ELR (cell line): ENCODE measurements at regions not wholly inside any gene's neighbourhood (a gene's known extent, or its start where the extent isn't known, plus 50 kb on each side); places are given as distances from the start of the nearest gene placed in this dataset.

Experiments
- DNase-seq: peaks from one replicate; pipeline ENCODE4 v3.0.0-alpha.2; 2015; ENCODE audit warnings: low read depth

GRCh38 chr3:117404141-117404540, 694.6 kb downstream of the TUSC7 start:
- no peak for DNase-seq

- DNase-seq = no peak
These were observed 695.2 kb downstream of the TUSC7 start for GRCh38 chr3:117404730-117405129.

- no peak for DNase-seq
These were observed 695.8 kb downstream of the TUSC7 start for GRCh38 chr3:117405359-117405758.

- peak; percentile 17 for DNase-seq
These were observed 697.7 kb downstream of the TUSC7 start for GRCh38 chr3:117407317-117407716.

GRCh38 chr3:117408811-117409210, 699.2 kb downstream of the TUSC7 start:
- DNase-seq = peak; percentile 15

- DNase-seq = no peak
These were observed 699.7 kb downstream of the TUSC7 start for GRCh38 chr3:117409256-117409655.

GRCh38 chr3:117409701-117410459, 700.3 kb downstream of the TUSC7 start:
- no peak for DNase-seq

GRCh38 chr3:117411971-117412370, 702.4 kb downstream of the TUSC7 start:
- no peak for DNase-seq

- DNase-seq = no peak
These were observed 707.8 kb downstream of the TUSC7 start for GRCh38 chr3:117417411-117417810.

GRCh38 chr3:117427081-117427480, 717.5 kb downstream of the TUSC7 start:
- no peak for DNase-seq

- DNase-seq = no peak
These were observed 723.8 kb downstream of the TUSC7 start for GRCh38 chr3:117433427-117433826.

GRCh38 chr3:117434661-117435412, 725.3 kb downstream of the TUSC7 start:
- DNase-seq = no peak

GRCh38 chr3:117435506-117435905, 725.9 kb downstream of the TUSC7 start:
- no peak for DNase-seq

- peak; percentile 1 for DNase-seq
These were observed 730.2 kb downstream of the TUSC7 start for GRCh38 chr3:117439812-117440211.

GRCh38 chr3:117441851-117442250, 732.3 kb downstream of the TUSC7 start:
- no peak for DNase-seq

GRCh38 chr3:117442566-117442965, 733.0 kb downstream of the TUSC7 start:
- DNase-seq = no peak

GRCh38 chr3:117443014-117443413, 733.4 kb downstream of the TUSC7 start:
- no peak for DNase-seq

GRCh38 chr3:117444175-117444574, 734.6 kb downstream of the TUSC7 start:
- DNase-seq = no peak

GRCh38 chr3:117447419-117447818, 737.8 kb downstream of the TUSC7 start:
- no peak for DNase-seq

GRCh38 chr3:117450026-117450425, 740.4 kb downstream of the TUSC7 start:
- DNase-seq = no peak

GRCh38 chr3:117454254-117454653, 744.7 kb downstream of the TUSC7 start:
- no peak for DNase-seq

- no peak for DNase-seq
These were observed 745.3 kb downstream of the TUSC7 start for GRCh38 chr3:117454908-117455307.

GRCh38 chr3:117455782-117456181, 746.2 kb downstream of the TUSC7 start:
- no peak for DNase-seq
